Neuronal stem cell (in vitro differentiated cells): ENCODE measurements at regions not wholly inside any gene's neighbourhood (a gene's known extent, or its start where the extent isn't known, plus 50 kb on each side); places are given as distances from the start of the nearest gene placed in this dataset.

Experiments used
- DNase-seq: peaks from one replicate; pipeline ENCODE4 v3.0.0-alpha.2; 2013; ENCODE audit warnings: low spot score
- H2AFZ ChIP-seq: one replicate; pipeline ENCODE4 v1.6.1; 2013; ENCODE audit warnings: mild to moderate bottlenecking, low read length, inconsistent platforms
- H2AK5ac ChIP-seq: 2 replicates; pipeline ENCODE4 v1.6.1; 2013; ENCODE audit warnings: low read depth, mild to moderate bottlenecking, inconsistent platforms, low read length, moderate library complexity, mixed read lengths
- H2BK120ac ChIP-seq: 2 replicates; pipeline ENCODE4 v1.6.1; 2013; ENCODE audit warnings: low read depth, mild to moderate bottlenecking, inconsistent platforms, low read length, moderate library complexity, mixed read lengths
- H2BK12ac ChIP-seq: one replicate; pipeline ENCODE4 v1.6.1; 2013; ENCODE audit warnings: low read length, inconsistent platforms
- H2BK15ac ChIP-seq: 2 replicates; pipeline ENCODE4 v1.6.1; 2013; ENCODE audit warnings: mild to moderate bottlenecking, low read length, inconsistent platforms, mixed read lengths
- H2BK5ac ChIP-seq: one replicate; pipeline ENCODE4 v1.6.1; 2013; ENCODE audit warnings: inconsistent platforms, mild to moderate bottlenecking, low read length, moderate library complexity
- H3K14ac ChIP-seq: one replicate; pipeline ENCODE4 v1.6.1; 2013; ENCODE audit warnings: low read length, inconsistent platforms
- H3K18ac ChIP-seq: 2 replicates; pipeline ENCODE4 v1.6.1; 2013; ENCODE audit warnings: low read length, inconsistent platforms
- H3K23ac ChIP-seq: 2 replicates; pipeline ENCODE4 v1.6.1; 2013; ENCODE audit warnings: low read depth, mild to moderate bottlenecking, mixed read lengths, low read length, inconsistent platforms; ENCODE audit not compliant: poor library complexity
- H3K27ac ChIP-seq: replicated peaks from 3 replicates; pipeline ENCODE4 v1.5.1; 2013; ENCODE audit warnings: low read length, inconsistent platforms
- H3K27me3 ChIP-seq, 3 experiments: 2 replicates each; pipeline ENCODE4 v1.6.1; 2013; ENCODE audit warnings: low read length in 3 of 3, mild to moderate bottlenecking in 2 of 3, inconsistent platforms in 1 of 3, low read depth in 1 of 3, mixed read lengths in 1 of 3, moderate library complexity in 1 of 3; ENCODE audit not compliant: control insufficient read depth in 3 of 3, insufficient read depth in 3 of 3
- H3K36me3 ChIP-seq, 2 donors: replicated peaks in 1 of 2; 2 replicates each; pipeline ENCODE4 v1.6.1; 2013; ENCODE audit warnings: low read length in 2 of 2; ENCODE audit not compliant: control insufficient read depth in 2 of 2, insufficient read depth in 2 of 2
- H3K4ac ChIP-seq: 2 replicates; pipeline ENCODE4 v1.6.1; 2013; ENCODE audit warnings: inconsistent platforms, mild to moderate bottlenecking, low read length, moderate library complexity
- H3K4me1 ChIP-seq, 2 donors: 1 replicate in 1 of 2; 2 replicates in 1 of 2; pipeline ENCODE4 v1.6.1; 2013; ENCODE audit warnings: low read length in 2 of 2, low read depth in 1 of 2; ENCODE audit not compliant: control insufficient read depth in 2 of 2, insufficient read depth in 1 of 2
- H3K4me2 ChIP-seq: one replicate; pipeline ENCODE4 v1.6.1; 2013; ENCODE audit warnings: mild to moderate bottlenecking, low read length, inconsistent platforms; ENCODE audit not compliant: insufficient read depth, poor library complexity, severe bottlenecking
- H3K4me3 ChIP-seq, 2 donors: 2 replicates each; pipeline ENCODE4 v1.5.1; 2013; ENCODE audit warnings: low read length in 2 of 2, mild to moderate bottlenecking in 2 of 2, inconsistent platforms in 1 of 2, moderate library complexity in 1 of 2
- H3K79me1 ChIP-seq: one replicate; pipeline ENCODE4 v1.6.1; 2013; ENCODE audit warnings: low read depth, mild to moderate bottlenecking, inconsistent platforms, low read length, moderate library complexity
- H3K9ac ChIP-seq: one replicate; pipeline ENCODE4 v1.6.1; 2013; ENCODE audit warnings: mild to moderate bottlenecking, low read depth, low read length, inconsistent platforms; ENCODE audit not compliant: poor library complexity
- H3K9me3 ChIP-seq, 2 donors: replicated peaks in 1 of 2; 2 replicates each; pipeline versions ENCODE3 to v1.6.1; 2013; ENCODE audit warnings: low read length in 2 of 2, mild to moderate bottlenecking in 2 of 2, inconsistent platforms in 1 of 2, low read depth in 1 of 2, mixed read lengths in 1 of 2, moderate library complexity in 1 of 2; ENCODE audit not compliant: control insufficient read depth in 2 of 2, insufficient read depth in 1 of 2
- H4K8ac ChIP-seq: one replicate; pipeline ENCODE4 v1.6.1; 2013; ENCODE audit warnings: low read depth, mild to moderate bottlenecking, inconsistent platforms, low read length, moderate library complexity
- H4K91ac ChIP-seq: one replicate; pipeline ENCODE4 v1.6.1; 2013; ENCODE audit warnings: low read length, low read depth, mild to moderate bottlenecking, inconsistent platforms; ENCODE audit not compliant: poor library complexity
- WGBS, 2 donors: extraction: QIAGEN DNeasy Blood & Tissue Kit; methylation state at CpG; one replicate each; pipeline ENCODE4 v1.1.7; 2013; ENCODE audit warnings: missing lambda C conversion rate in 2 of 2, mixed read lengths in 1 of 2; ENCODE audit not compliant: insufficient read length in 2 of 2, insufficient replicate concordance in 1 of 2; ENCODE audit errors: extremely low coverage in 2 of 2; 5-methylcytosine and 5-hydroxymethylcytosine counted together

DNA sequence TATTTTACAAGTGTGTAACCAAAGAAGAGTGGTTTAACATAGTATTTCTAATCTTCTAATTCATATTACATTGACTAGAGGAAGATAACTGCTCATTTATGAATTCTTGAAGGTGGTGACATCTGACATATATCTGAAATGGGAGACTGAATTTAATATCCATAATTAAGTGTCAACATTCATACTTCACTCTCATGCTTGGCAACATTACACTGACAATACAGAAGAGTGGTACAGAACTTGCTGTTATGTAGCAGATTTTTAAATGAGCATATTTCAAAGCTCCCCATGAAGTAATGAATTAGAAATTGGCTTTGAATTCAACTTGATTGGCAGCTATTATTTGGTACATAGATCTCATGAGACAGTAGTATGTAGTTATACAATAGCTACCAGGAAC, 125.8 kb upstream of the POT1 start:
- Histone ChIP-seq H2AFZ (no peak overlapping the region), H4K8ac (no peak overlapping the region), H3K4me3 (no peak overlapping the region), H3K79me1 (no peaks in the 10 kb centered on the region), H3K9me3 (no peaks in the 10 kb centered on the region), H2BK120ac (no peak overlapping the region), H4K91ac (no peak overlapping the region), H3K27ac (no peak overlapping the region), H3K4me1 (peaks cover 0 to 1% of the 10 kb centered on the region in 2 donors), H2BK5ac (no peak overlapping the region), H3K36me3 (no peaks in the 10 kb centered on the region), H3K14ac (no peak overlapping the region), H3K4me2 (no peak overlapping the region), H3K9ac (no peak overlapping the region), H3K4ac (no peak overlapping the region), H3K18ac (no peak overlapping the region), H3K23ac (no peak overlapping the region), H2AK5ac (no peak overlapping the region), H2BK15ac (no peak overlapping the region), H2BK12ac (no peak overlapping the region), H3K27me3 (no peaks in the 10 kb centered on the region)
- DNase-seq = no peak

DNA sequence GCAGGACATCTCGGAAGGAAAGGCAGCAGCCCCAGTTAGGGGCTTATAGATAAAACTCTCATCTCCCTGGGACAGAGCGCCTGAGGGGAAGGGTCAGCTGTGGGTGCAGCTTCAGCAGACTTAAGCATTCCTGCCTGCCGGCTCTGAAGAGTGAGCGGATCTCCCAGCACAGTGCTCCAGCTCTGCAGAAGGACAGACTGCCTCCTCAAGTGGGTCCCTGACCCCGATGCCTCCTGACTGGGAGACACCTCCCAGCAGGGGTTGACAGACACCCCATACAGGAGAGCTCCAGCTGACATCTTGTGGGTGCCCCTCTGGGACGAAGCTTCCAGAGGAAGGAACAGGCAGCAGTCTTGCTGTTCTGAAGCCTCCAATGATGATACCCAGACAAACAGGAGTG, 117.1 kb upstream of the POT1 start:
- no peaks in the 10 kb centered on the region for H3K36me3 ChIP-seq
- H2AFZ ChIP-seq = no peak overlapping the region
- no peak overlapping the region for H4K8ac ChIP-seq
- H3K14ac ChIP-seq = no peak overlapping the region
- no peaks in the 10 kb centered on the region for H3K9me3 ChIP-seq
- no peak overlapping the region for H3K18ac ChIP-seq
- no peak overlapping the region for H2BK12ac ChIP-seq
- no peak overlapping the region for H3K4me2 ChIP-seq
- no peak overlapping the region for H2BK5ac ChIP-seq
- no peaks in the 10 kb centered on the region for H3K27me3 ChIP-seq
- H3K4me1 ChIP-seq = no peaks in the 10 kb centered on the region
- no peak overlapping the region for H3K4ac ChIP-seq
- H3K4me3 ChIP-seq = no peak overlapping the region
- no peak overlapping the region for H2BK15ac ChIP-seq
- H2BK120ac ChIP-seq = no peak overlapping the region
- WGBS, 2 donors = no CpG with 5 or more reads among the region's 6 CpGs
- H3K9ac ChIP-seq = no peak overlapping the region
- no peak for DNase-seq
- no peaks in the 10 kb centered on the region for H3K79me1 ChIP-seq
- H3K27ac ChIP-seq = no peak overlapping the region
- no peak overlapping the region for H3K23ac ChIP-seq
- H2AK5ac ChIP-seq = no peak overlapping the region
- no peak overlapping the region for H4K91ac ChIP-seq

GRCh38 chr7:125033506-125033905, 103.9 kb upstream of the POT1 start:
- no peak overlapping the region for H3K4me2 ChIP-seq
- peak overlapping the region; percentile 5 for H3K18ac ChIP-seq
- H3K9ac ChIP-seq = no peak overlapping the region
- H3K27me3 ChIP-seq = no peaks in the 10 kb centered on the region
- no peak for DNase-seq
- H2BK120ac ChIP-seq = no peak overlapping the region
- H2AFZ ChIP-seq = peak overlapping the region; percentile 8
- peak overlapping the region; percentile 40 for H3K14ac ChIP-seq
- no peaks in the 10 kb centered on the region for H3K79me1 ChIP-seq
- no peak overlapping the region for H2AK5ac ChIP-seq
- H3K4me3 ChIP-seq = no peak overlapping the region
- no peak overlapping the region for H4K91ac ChIP-seq
- no peaks in the 10 kb centered on the region for H3K4me1 ChIP-seq
- WGBS, 2 donors = no CpG with 5 or more reads among the region's 9 CpGs
- H2BK15ac ChIP-seq = no peak overlapping the region
- H2BK5ac ChIP-seq = no peak overlapping the region
- no peak overlapping the region for H3K27ac ChIP-seq
- H3K4ac ChIP-seq = peak overlapping the region; percentile 78
- peaks cover 0 to 2% of the 10 kb centered on the region in 2 donors for H3K9me3 ChIP-seq
- no peak overlapping the region for H4K8ac ChIP-seq
- no peak overlapping the region for H2BK12ac ChIP-seq
- no peaks in the 10 kb centered on the region for H3K36me3 ChIP-seq
- H3K23ac ChIP-seq = no peak overlapping the region

DNA sequence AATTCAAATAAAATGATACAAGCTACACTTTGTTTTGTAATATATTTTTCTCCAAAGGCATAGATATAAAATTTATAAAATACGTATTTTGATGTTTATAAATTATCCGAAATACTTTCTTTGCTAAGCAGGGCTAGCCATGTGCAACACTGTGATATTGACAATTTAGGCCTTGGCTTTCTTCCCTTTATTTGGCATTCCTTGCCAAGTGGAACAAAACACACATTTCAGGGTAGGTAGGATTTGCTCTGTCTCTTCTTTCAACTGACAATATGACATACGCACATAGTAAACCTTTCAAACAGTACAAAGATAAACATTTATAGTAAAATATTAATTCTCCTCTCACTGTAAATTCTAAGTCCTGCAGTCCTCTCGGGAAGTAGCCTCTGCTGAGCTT, 103.3 kb upstream of the POT1 start:
- no peak overlapping the region for H4K91ac ChIP-seq
- no peak overlapping the region for H3K27ac ChIP-seq
- H3K4me1 ChIP-seq = no peaks in the 10 kb centered on the region
- H3K4me3 ChIP-seq = no peak overlapping the region
- no peak overlapping the region for H3K4ac ChIP-seq
- H3K27me3 ChIP-seq = no peaks in the 10 kb centered on the region
- no peak overlapping the region for H2AK5ac ChIP-seq
- no peak overlapping the region for H4K8ac ChIP-seq
- no CpG with 5 or more reads among the region's 4 CpGs for WGBS, 2 donors
- H2BK120ac ChIP-seq = no peak overlapping the region
- peaks cover 0 to 2% of the 10 kb centered on the region in 2 donors for H3K9me3 ChIP-seq
- DNase-seq = no peak
- H2BK5ac ChIP-seq = no peak overlapping the region
- H2BK15ac ChIP-seq = no peak overlapping the region
- no peak overlapping the region for H3K18ac ChIP-seq
- H2AFZ ChIP-seq = no peak overlapping the region
- no peak overlapping the region for H2BK12ac ChIP-seq
- H3K23ac ChIP-seq = no peak overlapping the region
- H3K4me2 ChIP-seq = no peak overlapping the region
- H3K9ac ChIP-seq = no peak overlapping the region
- H3K36me3 ChIP-seq = no peaks in the 10 kb centered on the region
- no peaks in the 10 kb centered on the region for H3K79me1 ChIP-seq
- no peak overlapping the region for H3K14ac ChIP-seq
